Breast epithelium (tissue), 3 donors: ENCODE measurements at regions not wholly inside any gene's neighbourhood (a gene's known extent, or its start where the extent isn't known, plus 50 kb on each side); places are given as distances from the start of the nearest gene placed in this dataset.

Source experiments
- CTCF ChIP-seq, 3 donors: fragments of 450-650 bp; IDR thresholded peaks; one replicate each; pipeline ENCODE4 v1.5.1; 2016 to 2017; ENCODE audit warnings: antibody characterized with exemption in 3 of 3, mild to moderate bottlenecking in 3 of 3, moderate library complexity in 3 of 3
- POLR2AphosphoS5 ChIP-seq, 3 donors: sonication (generic); formaldehyde crosslinking; IDR thresholded peaks; one replicate each; pipeline ENCODE4 v1.6.1; 2017; ENCODE audit warnings: antibody characterized with exemption in 3 of 3

- TF ChIP-seq CTCF (IDR thresholded peaks at IDR 0.05) (no peak), POLR2AphosphoS5 (IDR thresholded peaks at IDR 0.05) (no peak)
These were observed 1223.2 kb upstream of the TMEM132C start for GRCh38 chr12:127043731-127044130.
